ENCODE measurements at regions not wholly inside any gene's neighbourhood (a gene's known extent, or its start where the extent isn't known, plus 50 kb on each side); places are given as distances from the start of the nearest gene placed in this dataset.

GRCh38 chr2:192443831-192444230, 249.1 kb upstream of the TMEFF2 start (continued):
- TF ChIP-seq CTCF (IDR thresholded peaks at IDR 0.05): no peak
- no peak for TF ChIP-seq RFX5 (IDR thresholded peaks at IDR 0.05; ENCODE audit: low read length)
- no peak for TF ChIP-seq MAX (IDR thresholded peaks at IDR 0.05; ENCODE audit: low read depth)

- H3K36me3 ChIP-seq (replicated peaks in 1 of 2; ENCODE audit: control insufficient read depth in 1 of 2, insufficient read depth in 2 of 2, low read length in 1 of 2): no peaks in the 10 kb centered on the region
- ChIA-PET CTCF (no interaction called here), POLR2A (no interaction called here)
- no peak overlapping the region for H3K4me2 ChIP-seq
- H3K27ac ChIP-seq (ENCODE audit: low read depth in 2 of 2, low read length in 1 of 2): peak overlapping the region in 1 of 2 experiments; percentile 78; a peak in 2 of 4 replicates
- H3K9me2 ChIP-seq: no peaks in the 10 kb centered on the region
- TF ChIP-seq USF2 (IDR thresholded peaks at IDR 0.05; ENCODE audit: borderline replicate concordance, low read depth, low read length): no peak
- 0 out of 2 replicates have a peak, but pooled peaks have one; percentile 11 for TF ChIP-seq TCF12 (IDR thresholded peaks at IDR 0.05)
- TF ChIP-seq EP300 (IDR thresholded peaks at IDR 0.05; ENCODE audit: borderline replicate concordance in 1 of 2, low read depth in 1 of 2, low read length in 1 of 2): peak in 1 of 2 experiments; percentile 80; a peak in 2 of 4 replicates
- TF ChIP-seq MEF2A (IDR thresholded peaks at IDR 0.05; ENCODE audit: borderline replicate concordance, low read depth): no peak
- TF ChIP-seq GATA2 (CRISPR knock-in tag; IDR thresholded peaks at IDR 0.05): peak; percentile 69
- no peak for TF ChIP-seq RXRA (IDR thresholded peaks at IDR 0.05; ENCODE audit: borderline replicate concordance, low read depth)
- peak; percentile 49; the same call in 1 of the 2 replicates for TF ChIP-seq RCOR1 (IDR thresholded peaks at IDR 0.05; ENCODE audit: low read length)
- no peak overlapping the region for H3K9ac ChIP-seq
- H3F3A ChIP-seq (replicated peaks; ENCODE audit: insufficient read depth): no peaks in the 10 kb centered on the region
- H3K4me1 ChIP-seq (ENCODE audit: control insufficient read depth in 1 of 2, insufficient read depth in 2 of 2, low read depth in 1 of 2, low read length in 1 of 2): peaks cover 0 to 6% of the 10 kb centered on the region in 2 experiments; a peak in 2 of 4 replicates
- no peaks in the 10 kb centered on the region for H3K9me3 ChIP-seq
- no peaks in the 10 kb centered on the region for H3K79me2 ChIP-seq (ENCODE audit: insufficient read depth)
- no peak overlapping the region for H2AFZ ChIP-seq (ENCODE audit: low read depth)
- H3K4me3 ChIP-seq (ENCODE audit: low read depth in 2 of 2, low read length in 1 of 2): no peak overlapping the region
- H3K27me3 ChIP-seq (ENCODE audit: insufficient read depth): no peaks in the 10 kb centered on the region
- no peaks in the 10 kb centered on the region for H4K20me1 ChIP-seq (ENCODE audit: insufficient read depth)
- WGBS (ENCODE audit: low lambda C conversion rate): 4% methylated on average over 1 of the region's 1 CpG
- DNase-seq: peak; percentile 24
These were observed 243.5 kb upstream of the TMEFF2 start for GRCh38 chr2:192438239-192438638.

- Histone ChIP-seq H3K4me3 (ENCODE audit: low read depth in 2 of 2, low read length in 1 of 2) (no peak overlapping the region), H3K9me3 (no peaks in the 10 kb centered on the region), H3K27ac (ENCODE audit: low read depth in 2 of 2, low read length in 1 of 2) (peak overlapping the region in 1 of 2 experiments; percentile 78; a peak in 2 of 4 replicates), H3K4me2 (no peak overlapping the region), H3K79me2 (ENCODE audit: insufficient read depth) (no peaks in the 10 kb centered on the region), H3F3A (replicated peaks; ENCODE audit: insufficient read depth) (no peaks in the 10 kb centered on the region), H3K36me3 (replicated peaks in 1 of 2; ENCODE audit: control insufficient read depth in 1 of 2, insufficient read depth in 2 of 2, low read length in 1 of 2) (no peaks in the 10 kb centered on the region), H4K20me1 (ENCODE audit: insufficient read depth) (no peaks in the 10 kb centered on the region), H3K4me1 (ENCODE audit: control insufficient read depth in 1 of 2, insufficient read depth in 2 of 2, low read depth in 1 of 2, low read length in 1 of 2) (peaks cover 0 to 6% of the 10 kb centered on the region in 2 experiments; a peak in 2 of 4 replicates), H3K9me2 (no peaks in the 10 kb centered on the region), H3K27me3 (ENCODE audit: insufficient read depth) (no peaks in the 10 kb centered on the region), H2AFZ (ENCODE audit: low read depth) (no peak overlapping the region), H3K9ac (no peak overlapping the region)
- no peak for DNase-seq
- 36% methylated on average over 4 of the region's 4 CpGs for WGBS (ENCODE audit: low lambda C conversion rate)
- CTCF ChIA-PET: no interaction called here
- POLR2A ChIA-PET: no interaction called here
- TF ChIP-seq POLR2AphosphoS5 (IDR thresholded peaks at IDR 0.05; ENCODE audit: low read depth, low read length): no peak
These were observed 242.9 kb upstream of the TMEFF2 start for GRCh38 chr2:192437653-192438052.
